Mucosa of rectum (tissue), 2 donors: ENCODE measurements at regions not wholly inside any gene's neighbourhood (a gene's known extent, or its start where the extent isn't known, plus 50 kb on each side); places are given as distances from the start of the nearest gene placed in this dataset.
"Not testable (repeated sequence)": the region's sequence is repeated elsewhere in the genome, so short reads cannot be mapped to it uniquely, and the experiment has no call there.

ENCODE experiments used
- H3K27ac ChIP-seq, 2 donors: one replicate each; pipeline ENCODE4 v1.7.0; 2013; ENCODE audit warnings: inconsistent platforms in 2 of 2, low read depth in 2 of 2, low read length in 2 of 2
- H3K27me3 ChIP-seq, 2 donors: one replicate each; pipeline ENCODE4 v1.7.0; 2013; ENCODE audit warnings: low read length in 2 of 2; ENCODE audit not compliant: control insufficient read depth in 2 of 2, insufficient read depth in 2 of 2
- H3K36me3 ChIP-seq, 2 donors: one replicate each; pipeline ENCODE4 v1.7.0; 2013; ENCODE audit warnings: low read length in 2 of 2; ENCODE audit not compliant: control insufficient read depth in 2 of 2, insufficient read depth in 2 of 2
- H3K4me1 ChIP-seq, 2 donors: one replicate each; pipeline ENCODE4 v1.7.0; 2013; ENCODE audit warnings: low read length in 2 of 2, mild to moderate bottlenecking in 1 of 2; ENCODE audit not compliant: control insufficient read depth in 2 of 2, insufficient read depth in 2 of 2
- H3K4me3 ChIP-seq, 2 donors: one replicate each; pipeline ENCODE4 v1.7.0; 2013; ENCODE audit warnings: low read length in 2 of 2
- H3K9ac ChIP-seq, 2 donors: one replicate each; pipeline ENCODE4 v1.7.0; 2013; ENCODE audit warnings: low read length in 2 of 2, low read depth in 1 of 2, mild to moderate bottlenecking in 1 of 2
- H3K9me3 ChIP-seq, 2 donors: one replicate each; pipeline ENCODE4 v1.7.0; 2013; ENCODE audit warnings: low read length in 2 of 2; ENCODE audit not compliant: control insufficient read depth in 2 of 2
- donor health status: healthy.
- donor health status: Normal muscosa, but diverticular disease.

- Histone ChIP-seq H3K27ac (no peak overlapping the region), H3K4me1 (no peaks in the 10 kb centered on the region), H3K27me3 (no peaks in the 10 kb centered on the region), H3K36me3 (no peaks in the 10 kb centered on the region), H3K9me3 (no peaks in the 10 kb centered on the region), H3K9ac (no peak overlapping the region), H3K4me3 (no peak overlapping the region)
These were observed 102.3 kb upstream of the SULF2 start for GRCh38 chr20:47887477-47888080.

- Histone ChIP-seq H3K27ac (no peak overlapping the region), H3K9ac (no peak overlapping the region), H3K36me3 (no peaks in the 10 kb centered on the region), H3K4me1 (no peaks in the 10 kb centered on the region), H3K4me3 (no peak overlapping the region), H3K27me3 (no peaks in the 10 kb centered on the region), H3K9me3 (no peaks in the 10 kb centered on the region)
These were observed 101.8 kb upstream of the SULF2 start for GRCh38 chr20:47887064-47887463.

GRCh38 chr20:47886454-47887041, 101.3 kb upstream of the SULF2 start:
- no peaks in the 10 kb centered on the region for H3K9me3 ChIP-seq
- no peaks in the 10 kb centered on the region for H3K36me3 ChIP-seq
- H3K9ac ChIP-seq: no peak overlapping the region
- H3K4me3 ChIP-seq: no peak overlapping the region
- no peaks in the 10 kb centered on the region for H3K27me3 ChIP-seq
- H3K4me1 ChIP-seq: no peaks in the 10 kb centered on the region
- no peak overlapping the region for H3K27ac ChIP-seq

DNA sequence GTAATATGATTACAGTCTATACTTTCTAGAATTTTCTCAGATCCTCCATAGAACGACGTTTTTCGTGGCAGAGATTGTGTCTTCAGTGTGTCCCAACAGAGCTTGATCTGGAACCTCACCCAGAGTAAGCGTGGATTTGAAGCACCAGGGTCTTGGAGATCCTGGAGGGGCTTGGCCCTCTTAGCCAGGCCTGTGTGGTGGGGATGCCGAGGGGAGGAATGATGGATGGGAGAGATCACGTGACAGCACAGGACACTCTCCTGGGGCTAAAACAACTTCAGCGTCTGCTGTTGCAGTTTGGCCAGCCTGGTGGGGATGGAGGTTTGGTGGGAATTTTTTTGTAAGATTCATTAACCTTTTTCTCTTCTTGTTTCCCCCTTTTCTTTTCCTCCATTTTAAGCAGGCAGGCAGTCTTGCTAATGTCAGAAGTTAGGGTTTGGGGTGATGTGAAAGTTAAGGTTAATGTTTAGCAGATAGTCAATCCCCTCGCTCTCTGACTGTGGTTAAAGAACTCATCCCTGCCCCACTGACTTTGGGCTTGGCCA, 100.7 kb upstream of the SULF2 start:
- Histone ChIP-seq H3K9me3 (no peaks in the 10 kb centered on the region), H3K4me3 (no peak overlapping the region), H3K36me3 (no peaks in the 10 kb centered on the region), H3K4me1 (no peaks in the 10 kb centered on the region), H3K27me3 (no peaks in the 10 kb centered on the region), H3K9ac (no peak overlapping the region), H3K27ac (no peak overlapping the region)

GRCh38 chr20:47883940-47884339, 98.7 kb upstream of the SULF2 start:
- not testable (repeated sequence) for H3K4me3 ChIP-seq, H3K27me3 ChIP-seq, H3K27ac ChIP-seq, H3K36me3 ChIP-seq, H3K9ac ChIP-seq, H3K9me3 ChIP-seq, H3K4me1 ChIP-seq

- no peaks in the 10 kb centered on the region for H3K9me3 ChIP-seq
- H3K27ac ChIP-seq: no peak overlapping the region
- H3K27me3 ChIP-seq: no peaks in the 10 kb centered on the region
- H3K36me3 ChIP-seq: no peaks in the 10 kb centered on the region
- H3K9ac ChIP-seq: no peak overlapping the region
- H3K4me3 ChIP-seq: no peak overlapping the region
- no peaks in the 10 kb centered on the region for H3K4me1 ChIP-seq
These were observed 97.9 kb upstream of the SULF2 start for GRCh38 chr20:47883186-47883585.

DNA sequence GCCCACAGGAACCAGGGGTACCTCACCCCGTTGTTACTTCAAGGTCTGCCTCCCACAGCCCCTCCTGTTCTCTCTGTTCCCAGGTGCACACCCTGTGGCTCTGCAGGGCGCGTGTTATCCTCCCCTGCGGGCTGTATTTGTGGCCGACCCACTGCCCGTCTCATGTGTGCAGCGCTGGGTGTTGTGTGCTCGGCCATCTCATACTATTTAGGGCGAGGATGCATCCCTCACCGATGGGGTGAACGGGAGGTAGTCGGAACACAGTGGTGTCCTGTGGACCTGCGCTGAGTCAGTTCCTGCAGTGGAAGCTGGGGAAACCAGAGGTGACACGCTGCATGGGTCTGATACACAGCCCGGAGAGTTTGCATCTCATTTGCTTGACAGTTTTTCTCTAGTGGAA, 94.5 kb upstream of the SULF2 start:
- Histone ChIP-seq H3K27me3 (no peaks in the 10 kb centered on the region), H3K9ac (no peak overlapping the region), H3K4me3 (no peak overlapping the region), H3K9me3 (no peaks in the 10 kb centered on the region), H3K4me1 (no peaks in the 10 kb centered on the region), H3K36me3 (no peaks in the 10 kb centered on the region), H3K27ac (no peak overlapping the region)

DNA sequence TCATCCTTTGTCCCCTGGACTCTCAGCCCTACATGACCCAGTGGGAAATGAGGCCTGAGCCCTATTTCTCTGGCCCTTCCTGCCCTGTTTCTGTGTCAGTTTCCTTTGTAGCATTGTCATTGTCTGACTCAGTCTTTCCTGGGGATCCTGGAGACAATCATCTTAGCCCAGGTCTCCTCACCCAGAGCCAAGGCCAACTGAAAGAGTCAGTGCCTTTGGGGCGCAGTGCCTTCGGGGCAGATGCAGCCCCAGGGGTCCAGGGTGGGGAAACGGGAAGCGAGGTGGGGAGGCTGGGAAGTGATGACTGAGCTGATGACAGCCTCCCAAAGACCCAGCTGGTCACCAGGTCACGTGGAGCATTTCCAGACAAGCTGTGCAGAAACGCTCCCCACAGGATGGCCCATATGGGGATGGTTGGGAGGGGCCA, 93.3 kb upstream of the SULF2 start:
- Histone ChIP-seq H3K9ac (no peak overlapping the region), H3K36me3 (no peaks in the 10 kb centered on the region), H3K27me3 (no peaks in the 10 kb centered on the region)

DNA sequence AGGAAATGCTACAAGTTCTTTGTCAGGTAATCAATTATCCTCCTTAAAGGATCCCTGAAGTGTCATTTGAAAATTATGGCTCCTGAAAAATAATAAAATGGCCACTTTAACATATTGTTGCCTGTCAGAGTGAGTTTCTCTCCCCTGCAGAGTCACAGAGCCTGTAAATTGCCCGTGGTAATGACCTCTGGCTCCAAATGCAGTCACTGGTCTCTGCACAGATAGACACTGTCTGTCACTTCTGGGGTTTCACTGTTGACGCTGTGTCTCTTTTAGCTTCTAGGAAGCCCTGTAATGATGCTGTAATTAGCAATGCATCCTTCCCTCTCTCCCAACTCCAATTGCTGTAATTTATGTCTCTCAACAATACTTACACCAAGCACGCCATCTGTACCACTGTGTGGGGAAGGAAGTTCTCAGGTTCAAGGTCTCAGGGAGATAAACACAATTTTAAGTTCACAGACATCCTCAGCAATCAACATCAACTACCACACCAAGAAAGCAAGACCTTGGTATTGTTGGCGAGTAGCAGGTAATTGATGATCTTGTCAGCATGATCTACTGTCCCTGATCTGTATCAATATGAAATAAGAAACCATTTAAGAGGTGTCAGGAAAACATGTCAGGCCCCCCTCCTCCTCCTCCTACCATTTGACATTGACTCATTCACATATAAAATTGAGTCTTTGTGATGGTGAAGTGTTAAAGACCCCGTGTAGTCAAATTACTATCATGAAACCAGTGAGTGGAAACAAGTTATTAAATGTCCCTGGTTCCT, 91.2 kb upstream of the SULF2 start:
- Histone ChIP-seq H3K27ac (no peak overlapping the region), H3K4me3 (no peak overlapping the region), H3K4me1 (no peaks in the 10 kb centered on the region), H3K9ac (no peak overlapping the region), H3K9me3 (no peaks in the 10 kb centered on the region), H3K36me3 (no peaks in the 10 kb centered on the region), H3K27me3 (no peaks in the 10 kb centered on the region)

More for the DNA sequence above, 93.3 kb upstream of the SULF2 start:
- H3K4me1 ChIP-seq: no peaks in the 10 kb centered on the region
- H3K27ac ChIP-seq: no peak overlapping the region
- no peak overlapping the region for H3K4me3 ChIP-seq
- no peaks in the 10 kb centered on the region for H3K9me3 ChIP-seq

- H3K4me3 ChIP-seq: no peak overlapping the region
- H3K9ac ChIP-seq: no peak overlapping the region
- no peak overlapping the region for H3K27ac ChIP-seq
- H3K4me1 ChIP-seq: no peaks in the 10 kb centered on the region
- no peaks in the 10 kb centered on the region for H3K9me3 ChIP-seq
- no peaks in the 10 kb centered on the region for H3K36me3 ChIP-seq
- H3K27me3 ChIP-seq: no peaks in the 10 kb centered on the region
These were observed 90.2 kb upstream of the SULF2 start for GRCh38 chr20:47875297-47876025.
